Fibroblast of peridontal ligament (primary cell): ENCODE measurements at regions not wholly inside any gene's neighbourhood (a gene's known extent, or its start where the extent isn't known, plus 50 kb on each side); places are given as distances from the start of the nearest gene placed in this dataset.
A peak's percentile ranks its signal among the peaks of the same experiment; 100 is the strongest.

Source experiments
- DNase-seq: peaks from one replicate; pipeline ENCODE4 v3.0.0-alpha.2; 2010; ENCODE audit errors: extremely low read depth

DNA sequence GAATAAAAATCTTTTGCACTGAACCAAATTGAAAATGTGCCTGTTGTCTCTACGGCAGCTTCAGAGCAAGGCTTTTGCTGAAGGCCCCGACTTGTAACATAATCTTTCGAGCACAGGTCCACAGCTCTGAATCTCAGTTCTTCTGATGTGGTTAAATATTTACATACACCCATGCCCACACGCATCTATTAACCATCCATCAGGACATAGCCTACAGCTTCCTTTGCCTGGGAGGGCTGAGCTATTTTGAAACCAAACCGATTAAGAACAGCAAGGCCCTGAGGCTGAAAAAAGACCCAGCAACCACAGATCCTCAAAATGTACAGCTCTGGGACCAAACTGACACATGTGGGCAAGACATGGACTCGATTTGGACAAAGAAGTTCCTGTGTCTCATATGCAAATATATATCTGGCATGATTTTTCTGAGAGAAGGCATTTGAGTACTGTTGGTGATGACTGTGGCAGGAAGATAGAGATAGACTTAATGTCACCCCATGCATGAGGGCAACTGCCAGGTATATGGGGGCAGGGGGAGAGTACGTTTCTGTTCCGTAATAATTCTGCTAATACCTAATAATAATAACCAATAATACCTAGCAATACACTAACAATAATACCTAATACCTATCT lies 322.7 kb upstream of the PLET1 start:
- DNase-seq = no peak

DNA sequence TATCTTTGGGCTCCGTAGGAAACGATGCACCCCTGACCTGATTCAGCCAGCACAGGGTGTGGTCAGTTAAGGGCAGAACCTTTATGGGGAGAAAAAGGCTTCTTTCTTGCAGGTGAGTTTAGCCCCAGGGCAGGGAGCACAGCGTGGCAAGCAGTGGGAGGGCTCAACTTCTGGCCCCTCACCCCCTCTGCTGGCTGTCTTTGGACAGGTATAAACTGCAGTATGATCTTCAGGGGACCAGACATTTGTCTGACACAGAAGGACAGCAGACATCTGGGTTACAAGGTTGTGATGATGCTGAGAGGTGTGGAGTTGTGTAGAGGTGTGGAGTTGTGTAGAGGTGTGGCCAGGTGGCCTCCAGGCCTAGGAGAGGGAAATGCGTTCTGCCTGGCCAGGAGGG lies 324.0 kb upstream of the PLET1 start:
- no peak for DNase-seq

DNA sequence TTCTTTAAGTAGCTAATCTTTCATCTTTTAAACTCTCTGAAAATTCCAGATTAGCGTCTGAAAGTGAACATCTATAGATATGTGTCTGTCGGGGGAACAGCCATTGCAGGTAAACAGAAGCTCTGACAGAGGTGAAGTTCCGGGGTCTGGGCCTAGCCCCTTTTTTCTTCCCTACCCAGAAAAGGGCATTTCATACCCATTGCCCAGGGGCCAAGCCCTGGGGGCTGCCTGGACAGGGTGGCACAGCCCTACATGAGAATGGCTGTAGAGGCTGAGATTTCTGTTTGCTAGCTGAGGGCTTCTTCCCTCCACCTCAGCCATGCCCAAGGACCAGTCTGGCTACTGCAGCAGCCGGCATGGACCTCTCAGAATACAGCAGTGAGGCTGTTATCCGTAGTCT lies 327.0 kb upstream of the PLET1 start:
- DNase-seq = no peak

DNA sequence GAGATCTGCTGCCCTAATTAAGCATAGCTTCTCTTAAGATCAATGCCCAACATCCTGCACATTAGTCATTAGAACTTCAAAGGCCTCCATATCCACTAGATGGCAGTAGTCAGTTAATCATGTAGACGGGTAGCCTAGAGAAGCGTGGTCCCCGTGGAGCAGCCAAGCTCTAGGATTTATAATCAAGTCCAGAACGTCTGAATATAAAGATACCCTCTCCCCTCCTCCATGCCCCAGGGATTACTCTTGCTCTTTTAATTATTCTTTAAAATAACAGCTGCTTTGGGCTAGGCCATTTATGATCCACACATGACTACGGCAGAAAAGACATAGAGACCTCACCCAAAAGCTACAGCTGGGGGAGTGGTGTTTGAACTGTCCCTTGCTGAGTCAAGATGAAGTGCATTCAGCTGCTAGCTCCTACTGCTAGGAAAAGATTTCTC lies 327.6 kb upstream of the PLET1 start:
- DNase-seq = peak; percentile 94

DNA sequence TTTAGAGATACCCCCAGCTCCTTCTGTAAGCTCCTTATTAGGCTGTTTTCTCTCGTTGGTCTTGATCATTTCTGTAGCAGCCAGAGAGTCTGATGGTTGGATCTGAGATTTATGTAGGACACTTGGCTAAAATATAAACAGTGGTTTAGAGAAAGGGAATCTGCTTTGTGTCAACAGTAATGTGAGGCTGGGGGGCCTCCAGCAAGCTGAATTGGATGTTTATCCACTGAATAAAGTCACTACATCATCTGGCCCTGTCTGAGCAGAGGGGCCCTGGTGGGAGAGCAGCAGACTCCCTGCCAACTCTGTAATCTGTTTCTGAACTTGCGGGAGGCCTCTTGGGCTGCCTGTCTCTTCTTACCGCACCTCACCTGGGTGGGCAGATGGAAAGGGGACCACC lies 328.5 kb upstream of the PLET1 start:
- DNase-seq = no peak

DNA sequence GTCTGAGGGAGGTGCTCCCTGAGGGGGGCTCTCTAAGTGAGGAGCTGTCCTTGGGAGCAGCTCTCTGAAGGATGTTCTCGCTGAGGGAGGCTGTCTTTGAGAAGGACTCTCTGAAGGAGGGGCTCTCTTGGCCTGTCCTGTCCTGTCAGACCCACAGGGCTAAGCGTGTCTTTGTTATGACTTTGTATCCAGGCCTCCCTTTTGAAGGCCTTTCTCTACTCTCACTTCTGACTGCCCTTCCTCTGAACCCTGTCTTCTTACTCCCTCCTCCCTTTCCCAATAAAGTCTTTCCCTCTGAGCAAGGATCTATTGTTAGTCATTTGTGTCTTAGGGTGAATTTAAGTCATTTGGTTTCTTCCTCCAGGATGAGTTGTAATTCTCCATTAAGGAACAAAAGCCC lies 330.1 kb upstream of the PLET1 start:
- DNase-seq = no peak

DNA sequence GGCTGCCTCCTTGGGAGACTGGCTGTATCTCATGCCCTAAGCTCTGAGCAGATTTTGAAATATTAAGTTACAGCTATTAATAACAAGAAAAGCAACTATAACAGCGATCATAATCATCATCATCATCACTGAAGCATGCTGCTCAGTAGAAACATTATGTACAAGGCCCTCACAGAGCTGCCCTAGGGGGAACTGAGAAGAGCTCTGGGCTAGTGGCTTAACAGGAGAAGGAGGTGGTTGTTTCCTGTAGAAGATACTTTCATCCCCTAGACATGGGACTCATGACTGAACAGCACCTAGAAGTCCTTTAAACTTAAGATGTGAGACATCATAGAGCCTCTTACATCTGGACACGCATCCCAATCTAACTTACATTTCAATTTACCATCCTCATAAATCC lies 332.8 kb upstream of the PLET1 start:
- no peak for DNase-seq

DNA sequence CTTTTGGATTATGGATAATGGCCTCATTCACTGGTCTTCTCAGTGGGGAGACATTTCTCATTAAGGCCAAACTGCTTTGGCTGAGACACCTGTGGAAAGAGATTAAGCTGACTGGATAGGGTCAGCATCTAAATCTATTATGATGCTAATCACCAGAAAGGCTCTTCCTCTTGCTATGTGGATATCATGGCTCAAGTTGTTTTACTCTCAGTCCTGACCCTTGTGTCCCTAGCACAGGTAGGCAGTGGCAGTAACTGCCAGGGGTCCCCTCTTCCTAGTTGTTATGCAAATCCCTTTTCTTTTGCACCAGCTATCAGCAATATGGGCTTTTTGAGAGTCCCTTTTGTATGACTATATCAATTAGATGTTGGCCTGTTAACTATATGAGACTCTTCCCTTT lies 335.7 kb upstream of the PLET1 start:
- DNase-seq = no peak

DNA sequence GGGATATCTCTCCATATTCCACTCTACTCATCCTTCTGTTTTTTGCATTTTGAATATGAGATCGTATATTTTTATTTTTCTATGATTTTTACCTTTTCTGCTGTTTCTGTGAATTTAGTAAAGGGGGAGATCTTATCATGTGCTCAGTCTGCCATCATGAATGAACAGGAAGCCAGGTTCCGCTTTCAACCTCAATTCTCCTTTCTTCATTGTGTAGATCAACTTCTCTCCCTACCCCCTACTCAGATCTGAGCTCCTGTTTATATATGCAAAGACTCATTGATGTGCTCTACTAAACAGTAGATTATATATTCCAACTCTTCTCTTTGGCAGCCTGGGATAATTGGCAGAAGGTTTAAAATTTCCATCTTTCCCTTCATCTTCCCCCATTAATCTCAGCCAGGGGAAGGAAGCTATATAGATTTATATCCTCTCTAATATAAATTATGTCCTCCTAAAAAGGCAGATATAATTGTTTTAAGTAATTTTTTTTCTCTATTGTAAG lies 336.7 kb upstream of the PLET1 start:
- DNase-seq = no peak

DNA sequence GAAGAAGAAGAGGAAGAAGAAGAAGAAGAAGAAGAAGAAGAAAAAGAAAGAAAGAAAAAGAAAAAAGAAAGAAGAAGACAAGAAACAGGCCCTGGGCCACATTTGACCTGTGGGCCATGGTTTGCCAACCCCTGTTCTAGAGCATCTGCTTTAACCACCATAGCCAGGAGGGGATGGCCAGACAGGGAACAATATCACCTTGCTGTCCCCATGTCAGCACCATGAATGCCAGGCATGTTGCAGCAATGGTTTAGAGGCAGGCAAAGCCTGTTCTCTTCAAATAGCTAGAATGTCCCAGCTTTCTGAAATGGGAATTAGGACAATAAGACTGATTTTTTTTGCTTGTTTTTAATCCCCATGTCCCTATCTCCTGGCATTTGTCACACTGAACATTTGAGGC lies 338.6 kb upstream of the PLET1 start:
- no peak for DNase-seq

DNA sequence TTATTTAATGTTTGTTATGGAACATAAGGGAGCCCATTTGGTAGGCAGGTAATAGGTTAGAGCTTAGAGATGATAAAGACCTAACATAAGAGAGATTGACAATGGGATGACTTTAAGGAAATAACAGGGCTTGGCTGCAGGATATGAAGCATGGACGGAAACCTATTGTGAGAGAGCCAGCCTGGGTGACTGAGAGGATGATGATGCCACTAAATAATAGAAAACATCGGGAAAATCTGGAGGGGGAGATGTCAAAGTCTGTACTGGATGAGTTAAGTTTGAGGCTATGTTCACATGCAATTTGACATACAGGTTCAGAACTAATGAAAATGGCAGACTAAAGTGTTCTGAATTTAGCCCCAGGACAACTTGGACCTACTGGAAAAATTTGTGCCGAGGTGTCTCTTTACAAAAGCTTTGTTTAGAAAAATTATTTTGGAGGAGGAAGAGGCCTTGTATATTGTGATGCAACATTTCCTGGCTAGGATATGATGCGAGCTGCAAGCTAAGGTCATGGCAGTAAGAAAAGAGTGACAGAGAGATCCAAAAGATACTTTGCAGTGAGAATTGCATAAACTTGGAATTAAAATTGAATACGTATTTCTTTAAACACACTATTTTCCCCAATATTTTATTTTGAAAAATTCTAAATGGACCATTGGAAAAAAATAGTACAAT lies 339.3 kb upstream of the PLET1 start:
- DNase-seq = no peak

DNA sequence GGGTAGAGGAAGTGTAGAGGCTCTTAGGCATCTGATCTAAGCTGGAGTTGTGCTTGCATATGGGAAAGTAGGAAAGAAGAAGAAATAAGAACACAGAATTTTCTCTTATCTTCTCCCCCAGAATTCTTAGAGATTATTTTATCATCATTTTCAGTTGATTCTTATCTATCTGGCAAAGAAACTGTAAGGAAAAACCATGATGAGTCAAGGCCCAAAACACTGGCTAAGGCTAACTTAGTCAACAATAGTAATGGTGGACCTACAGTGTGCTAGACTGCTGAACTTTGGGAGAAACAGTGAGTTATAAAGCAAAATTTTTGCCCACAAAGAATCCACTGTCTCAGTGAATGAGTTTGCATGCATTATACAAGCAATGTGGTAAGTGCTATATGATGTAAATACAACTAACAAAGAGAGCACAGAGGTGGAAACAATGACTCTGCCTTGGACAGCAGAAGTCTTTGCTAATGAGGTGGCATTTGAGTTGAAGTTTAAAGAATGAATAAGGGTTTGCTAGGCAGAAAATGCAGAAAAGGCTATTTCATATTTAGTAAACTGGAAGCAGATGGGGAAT lies 344.5 kb upstream of the PLET1 start:
- peak; percentile 25 for DNase-seq

DNA sequence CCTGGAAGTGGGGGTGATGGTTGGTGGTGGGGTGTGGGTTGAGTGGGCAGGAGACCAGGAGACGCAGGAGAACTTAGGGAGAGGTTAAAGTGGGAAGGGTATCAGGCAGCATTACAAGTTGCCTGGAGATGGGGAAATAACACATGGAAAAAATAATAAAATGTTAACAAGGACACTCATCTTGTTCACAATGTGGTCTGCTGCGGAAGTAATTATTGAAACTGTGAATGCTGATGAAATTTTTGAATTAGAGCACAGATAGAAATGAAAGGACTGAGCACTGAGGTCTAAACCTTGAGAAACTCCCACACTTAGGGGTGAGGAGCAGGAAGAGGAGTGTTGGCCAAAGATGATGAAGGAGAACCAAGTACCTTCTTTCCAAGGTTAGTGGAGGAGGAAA lies 346.0 kb upstream of the PLET1 start:
- DNase-seq = no peak

DNA sequence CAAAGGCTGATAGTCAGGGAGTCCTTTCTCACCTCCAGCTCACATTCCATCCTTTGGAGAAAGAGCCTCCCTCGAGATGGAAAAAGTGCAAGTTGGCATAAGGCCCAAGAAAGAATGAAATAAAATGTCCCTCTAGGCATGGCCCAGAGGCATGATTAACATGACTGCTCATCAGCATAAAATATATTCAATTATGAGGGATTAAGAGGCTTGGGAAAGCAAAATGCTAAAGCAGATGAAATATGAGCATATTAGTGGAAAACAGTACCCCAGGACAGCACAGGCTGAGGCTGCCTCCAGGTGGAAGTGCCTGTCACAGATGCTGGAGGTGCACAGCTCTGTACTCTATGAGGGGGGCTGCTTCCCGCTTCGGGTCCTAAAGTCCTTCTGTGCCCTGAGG lies 347.8 kb upstream of the PLET1 start:
- no peak for DNase-seq

DNA sequence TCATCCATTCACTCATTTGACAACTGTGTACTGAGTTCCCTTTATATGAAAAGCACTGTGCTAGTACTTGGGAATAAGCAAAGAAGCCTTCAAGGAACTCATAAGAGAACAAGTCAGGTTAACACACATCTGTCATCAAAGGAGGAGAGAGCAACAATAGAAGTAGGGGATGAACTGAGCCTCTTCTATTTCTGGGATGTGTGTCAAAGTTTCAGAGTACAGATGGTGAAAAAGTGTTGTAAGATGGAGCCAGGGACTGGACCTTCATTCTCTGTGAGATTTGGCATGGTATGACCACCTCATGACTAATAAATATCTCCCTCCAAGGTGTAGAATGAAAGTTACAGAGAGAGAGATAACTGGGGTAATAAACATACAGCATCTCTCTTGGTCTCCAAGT lies 349.8 kb upstream of the PLET1 start:
- DNase-seq = no peak

DNA sequence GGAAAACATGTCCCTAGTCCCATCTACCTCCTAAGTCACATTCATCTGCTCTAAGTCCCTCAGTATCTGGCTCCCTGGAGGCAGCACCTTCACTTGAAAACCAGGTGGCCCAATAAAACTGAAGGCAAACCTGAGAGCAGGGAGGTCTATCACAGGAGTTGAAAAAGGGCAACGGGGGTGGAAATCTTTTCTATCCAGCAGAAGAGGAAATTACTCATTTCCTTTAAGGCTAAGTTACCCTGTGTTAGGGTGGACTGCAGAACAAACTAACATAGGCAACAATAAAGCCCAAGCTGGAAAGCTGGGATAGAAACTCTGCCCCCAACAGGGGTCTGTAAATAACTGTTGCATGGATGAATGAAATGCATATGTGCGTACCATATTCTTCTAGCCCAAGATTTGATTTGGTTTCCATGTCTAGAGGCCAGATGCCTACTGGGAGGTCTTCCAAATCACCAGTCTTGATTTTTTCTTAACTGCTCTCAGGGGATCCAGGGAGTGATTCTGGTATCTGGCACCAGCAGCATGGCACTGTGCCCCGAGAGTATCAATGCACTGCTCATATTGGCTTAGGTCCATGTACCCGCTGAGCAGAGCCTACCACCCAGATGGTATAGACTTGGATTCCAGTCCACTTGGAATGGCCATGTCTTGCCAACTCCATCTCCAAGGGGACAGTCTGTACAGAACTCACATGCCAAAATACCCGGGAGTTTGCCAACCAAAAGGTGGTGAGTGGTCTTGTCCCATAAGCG lies 350.0 kb upstream of the NCAM1 start:
- no peak for DNase-seq

DNA sequence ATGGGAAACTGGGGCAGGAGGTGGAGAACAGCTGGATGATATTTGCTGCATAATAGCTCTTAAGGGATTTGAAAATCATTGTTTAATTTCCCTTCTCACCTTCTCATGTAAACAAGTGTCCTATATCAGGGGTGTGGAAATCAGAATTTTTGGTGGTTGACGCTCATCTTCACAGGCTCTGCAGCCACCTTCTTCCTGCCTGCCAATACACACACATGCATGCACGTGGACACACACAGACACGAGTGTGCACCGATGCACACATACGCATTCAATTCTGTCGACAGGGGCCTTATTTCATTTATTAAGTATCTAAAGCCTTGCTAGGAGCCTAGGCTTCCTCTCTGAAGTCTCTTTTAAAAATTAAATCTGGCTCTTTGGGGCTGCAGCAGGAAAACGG lies 349.4 kb upstream of the NCAM1 start:
- no peak for DNase-seq

DNA sequence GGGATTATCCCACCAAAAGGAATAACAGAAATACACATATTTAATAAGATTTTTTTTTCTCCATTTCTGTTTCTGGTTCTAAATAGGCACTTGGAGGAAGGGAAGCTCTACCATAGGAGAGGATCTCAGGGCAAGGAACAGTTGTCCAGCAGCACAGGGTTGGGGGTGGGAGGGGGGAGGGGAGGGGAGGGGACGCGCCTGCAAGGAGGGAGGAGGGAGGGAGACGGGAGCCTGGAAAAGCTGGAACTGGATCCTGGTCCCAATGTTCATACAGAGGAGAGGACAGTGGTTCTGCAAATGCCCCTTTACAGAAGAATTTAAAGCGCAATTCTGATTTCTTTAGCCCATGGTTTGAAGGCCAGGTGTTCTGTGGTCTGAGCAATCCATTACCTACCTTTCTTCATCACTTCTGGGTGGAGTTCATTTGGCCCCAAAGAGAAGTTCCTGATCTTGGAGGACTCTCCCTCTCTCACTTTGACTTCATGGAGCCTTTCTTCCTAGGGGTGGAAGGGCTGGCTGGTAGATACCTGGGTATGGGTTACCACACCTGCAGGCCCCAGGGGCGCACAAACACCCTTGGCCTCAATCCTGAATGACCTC lies 348.9 kb upstream of the NCAM1 start:
- DNase-seq = no peak

DNA sequence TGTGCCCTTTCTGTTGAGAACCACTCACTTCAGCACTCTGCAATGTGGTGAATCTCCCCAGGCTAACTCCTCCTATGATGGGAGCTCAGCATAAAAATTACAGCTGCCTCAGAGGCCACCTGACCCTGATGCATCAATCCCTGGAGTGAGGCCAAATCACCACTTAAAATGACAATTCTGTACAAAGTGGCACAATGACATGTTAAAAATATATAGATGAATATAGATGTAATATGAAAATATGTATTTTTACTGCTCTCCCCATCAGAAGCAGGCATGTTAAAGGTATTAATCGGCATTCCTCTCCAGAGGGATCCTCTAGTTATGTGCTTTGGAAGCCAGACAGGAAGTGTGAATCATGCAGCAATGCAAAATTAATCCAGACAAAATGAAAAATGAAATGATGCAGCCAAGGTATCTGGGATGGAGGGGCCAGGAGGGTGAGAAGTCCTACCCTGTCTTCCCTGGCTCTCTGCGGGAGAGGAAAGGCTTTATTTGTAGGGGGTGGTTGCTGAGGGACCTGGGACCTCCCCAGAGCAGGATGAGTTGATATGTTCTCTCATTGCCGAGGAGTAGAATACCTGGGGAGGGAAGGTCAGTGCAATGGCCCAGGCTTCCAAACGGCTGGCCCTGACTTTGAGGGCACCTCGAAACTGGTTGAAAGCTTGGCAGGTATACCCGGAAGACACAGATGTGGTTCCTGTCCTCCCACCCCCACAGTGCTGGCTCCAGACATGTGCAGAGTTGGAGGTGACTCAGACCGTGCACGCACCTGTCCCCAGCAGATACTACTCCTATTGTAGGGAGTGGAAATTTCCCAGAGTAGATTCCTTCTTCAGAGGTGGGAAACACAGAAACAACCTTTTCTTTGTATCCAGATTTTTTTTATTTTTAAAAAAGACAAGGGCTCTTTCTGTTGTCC lies 347.9 kb upstream of the NCAM1 start:
- no peak for DNase-seq

DNA sequence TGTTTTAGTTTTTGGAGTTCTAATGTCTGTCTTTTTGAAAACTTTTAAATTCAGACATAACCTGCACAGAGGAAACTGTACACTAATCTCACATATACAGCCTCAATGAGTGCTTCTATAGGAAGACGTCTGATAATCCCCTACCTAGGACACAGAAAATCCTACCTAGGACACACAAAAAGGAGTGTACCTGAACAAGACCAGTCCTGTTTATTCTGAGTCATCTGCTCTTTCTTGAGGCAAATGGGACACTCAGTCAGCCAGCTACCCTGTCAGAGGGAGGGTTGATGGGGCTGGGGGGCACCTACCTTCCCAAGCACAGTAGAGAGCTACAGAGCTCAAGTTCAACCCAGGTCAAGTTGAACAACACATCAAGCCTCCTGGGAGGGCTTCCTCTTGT lies 346.6 kb upstream of the NCAM1 start:
- no peak for DNase-seq

DNA sequence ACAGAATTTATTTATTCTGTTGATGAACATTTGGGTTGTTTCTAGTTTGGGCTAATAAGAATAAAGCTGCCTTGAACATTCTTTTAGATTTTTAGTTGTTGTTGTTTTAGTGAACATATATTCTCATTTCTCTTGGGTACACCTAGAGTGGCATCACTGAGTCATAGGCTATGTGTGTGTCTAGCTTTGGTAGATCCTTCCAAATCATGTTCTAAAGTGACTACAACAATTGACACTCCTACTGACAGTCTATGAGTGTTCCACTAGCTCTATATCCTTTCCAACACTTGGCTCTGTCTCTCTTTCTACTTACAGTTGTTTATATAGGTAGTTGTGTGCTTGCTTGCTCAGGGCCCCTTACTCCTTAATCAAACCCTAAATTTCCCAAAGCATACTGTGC lies 346.0 kb upstream of the NCAM1 start:
- DNase-seq = no peak
